Keratinocyte (primary cell): ENCODE measurements at regions not wholly inside any gene's neighbourhood (a gene's known extent, or its start where the extent isn't known, plus 50 kb on each side); places are given as distances from the start of the nearest gene placed in this dataset.

Experiments used
- DNase-seq: peaks from one replicate; pipeline ENCODE4 v3.0.0-alpha.2; 2011; ENCODE audit warnings: low read depth, missing footprints, low spot score
- FAIRE-seq: peaks from 2 replicates; lab custom pipeline; 2011; peaks lifted over from hg19 to GRCh38; lab: Jason Lieb, UNC
- H2AFZ ChIP-seq: 2 replicates; pipeline ENCODE4 v1.6.0; 2012; ENCODE audit warnings: low read length, control low read depth, inconsistent platforms; ENCODE audit not compliant: control insufficient read depth
- H3K27ac ChIP-seq: 2 replicates; pipeline ENCODE4 v1.5.1; 2011; ENCODE audit warnings: low read length; ENCODE audit not compliant: control insufficient read depth, insufficient read depth
- H3K27me3 ChIP-seq: 3 replicates; pipeline ENCODE4 v1.6.0; 2011; ENCODE audit warnings: low read length; ENCODE audit not compliant: control insufficient read depth, insufficient read depth; ENCODE audit errors: extremely low read depth
- H3K36me3 ChIP-seq, 2 experiments: 2 replicates in 1 of 2; 3 replicates in 1 of 2; pipeline ENCODE4 v1.5.1; 2011; ENCODE audit warnings: low read length in 2 of 2, mild to moderate bottlenecking in 1 of 2; ENCODE audit not compliant: control insufficient read depth in 2 of 2, insufficient read depth in 2 of 2; ENCODE audit errors: extremely low read depth in 1 of 2
- H3K4me1 ChIP-seq: 3 replicates; pipeline ENCODE4 v1.5.1; 2011; ENCODE audit warnings: low read length; ENCODE audit not compliant: control insufficient read depth, insufficient read depth; ENCODE audit errors: extremely low read depth
- H3K4me2 ChIP-seq: 3 replicates; pipeline ENCODE4 v1.6.0; 2011; ENCODE audit warnings: low read depth, low read length; ENCODE audit not compliant: control insufficient read depth, insufficient read depth; ENCODE audit errors: extremely low read depth
- H3K4me3 ChIP-seq, 3 experiments: fragments of 200-600 bp in 1 of 3; sonication (generic) in 1 of 3; 2 replicates in 2 of 3; 3 replicates in 1 of 3; pipeline ENCODE4 v1.5.1; 2011 to 2016; ENCODE audit warnings: low read length in 3 of 3, mild to moderate bottlenecking in 3 of 3, control low read depth in 2 of 3, inconsistent platforms in 1 of 3, low read depth in 1 of 3, mixed read lengths in 1 of 3, mixed run types in 1 of 3, moderate library complexity in 1 of 3; ENCODE audit not compliant: control insufficient read depth in 2 of 3, insufficient read depth in 2 of 3; ENCODE audit errors: extremely low read depth in 1 of 3
- H3K79me2 ChIP-seq: 2 replicates; pipeline ENCODE4 v1.6.0; 2012; ENCODE audit warnings: low read length; ENCODE audit not compliant: control insufficient read depth, insufficient read depth
- H3K9ac ChIP-seq: 3 replicates; pipeline ENCODE4 v1.6.0; 2011; ENCODE audit warnings: low read length; ENCODE audit not compliant: control insufficient read depth, insufficient read depth; ENCODE audit errors: extremely low read depth
- H3K9me1 ChIP-seq: 3 replicates; pipeline ENCODE4 v1.6.0; 2011; ENCODE audit warnings: low read length; ENCODE audit not compliant: control insufficient read depth, insufficient read depth; ENCODE audit errors: extremely low read depth
- H3K9me3 ChIP-seq: 2 replicates; pipeline ENCODE4 v1.5.1; 2012; ENCODE audit warnings: low read depth, low read length; ENCODE audit not compliant: control insufficient read depth
- H4K20me1 ChIP-seq: 3 replicates; pipeline ENCODE4 v1.6.0; 2011; ENCODE audit warnings: low read length; ENCODE audit not compliant: control insufficient read depth, insufficient read depth; ENCODE audit errors: extremely low read depth
- EZH2 ChIP-seq: IDR thresholded peaks from one replicate; pipeline ENCODE4 v1.6.1; 2012; ENCODE audit warnings: inconsistent platforms, mild to moderate bottlenecking, low read length, moderate library complexity
- dilution Hi-C: fragments of 300-500 bp; cut with MboI; formaldehyde crosslinking; loops from one replicate; pipeline ENCODE4 v1.7.0; 2020; ENCODE audit warnings: low sequenced_read_pairs; ENCODE audit not compliant: extremely low pct_ligation_motif_present
- TF ChIP-seq, protein P1 (sequence below), 3 experiments: IDR thresholded peaks in 1 of 3; conservative IDR thresholded peaks in 1 of 3; optimal IDR thresholded peaks in 1 of 3; 2 replicates in 2 of 3; 3 replicates in 1 of 3; pipeline versions ENCODE3 to v1.5.1; 2011; ENCODE audit warnings: low read length in 3 of 3, mild to moderate bottlenecking in 3 of 3, moderate library complexity in 2 of 3, control low read depth in 1 of 3, inconsistent platforms in 1 of 3; ENCODE audit not compliant: insufficient read depth in 2 of 3; ENCODE audit errors: extremely low read depth in 1 of 3

DNA sequence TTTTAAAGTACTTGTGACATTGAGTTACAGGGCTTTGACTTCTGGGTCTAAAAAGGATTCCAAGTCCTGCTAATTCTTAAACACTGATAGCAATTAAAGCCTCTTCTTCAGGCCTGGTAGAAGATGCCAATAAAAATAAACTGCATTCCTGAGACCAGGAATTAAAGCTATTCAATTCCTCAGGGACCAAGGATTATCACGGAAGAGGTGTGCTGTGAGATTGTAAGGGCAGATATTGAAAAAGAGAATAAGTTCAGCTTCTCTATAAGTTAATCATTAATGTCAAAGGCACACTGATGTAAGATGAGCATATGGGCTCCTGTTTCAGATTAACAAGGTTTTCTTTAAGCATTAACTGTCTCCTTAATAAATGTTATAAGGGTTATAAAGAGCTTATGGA, 611.3 kb downstream of the SI start:
- no peak for FAIRE-seq
- no peaks in the 10 kb centered on the region for H3K36me3 ChIP-seq

GRCh38 chr3:164465172-164465571, 613.1 kb downstream of the SI start:
- no peak overlapping the region for H3K27ac ChIP-seq
- DNase-seq, result no peak

More for the DNA sequence above, 611.3 kb downstream of the SI start:
- Histone ChIP-seq H3K79me2 (no peaks in the 10 kb centered on the region), H3K4me2 (no peak overlapping the region), H3K27me3 (no peaks in the 10 kb centered on the region), H3K27ac (no peak overlapping the region), H3K4me3 (no peak overlapping the region), H2AFZ (no peak overlapping the region), H3K9me3 (no peaks in the 10 kb centered on the region), H4K20me1 (no peaks in the 10 kb centered on the region), H3K9me1 (no peaks in the 10 kb centered on the region), H3K9ac (no peak overlapping the region), H3K4me1 (no peaks in the 10 kb centered on the region)
- TF ChIP-seq EZH2, result no peak
- TF ChIP-seq, protein P1, sequence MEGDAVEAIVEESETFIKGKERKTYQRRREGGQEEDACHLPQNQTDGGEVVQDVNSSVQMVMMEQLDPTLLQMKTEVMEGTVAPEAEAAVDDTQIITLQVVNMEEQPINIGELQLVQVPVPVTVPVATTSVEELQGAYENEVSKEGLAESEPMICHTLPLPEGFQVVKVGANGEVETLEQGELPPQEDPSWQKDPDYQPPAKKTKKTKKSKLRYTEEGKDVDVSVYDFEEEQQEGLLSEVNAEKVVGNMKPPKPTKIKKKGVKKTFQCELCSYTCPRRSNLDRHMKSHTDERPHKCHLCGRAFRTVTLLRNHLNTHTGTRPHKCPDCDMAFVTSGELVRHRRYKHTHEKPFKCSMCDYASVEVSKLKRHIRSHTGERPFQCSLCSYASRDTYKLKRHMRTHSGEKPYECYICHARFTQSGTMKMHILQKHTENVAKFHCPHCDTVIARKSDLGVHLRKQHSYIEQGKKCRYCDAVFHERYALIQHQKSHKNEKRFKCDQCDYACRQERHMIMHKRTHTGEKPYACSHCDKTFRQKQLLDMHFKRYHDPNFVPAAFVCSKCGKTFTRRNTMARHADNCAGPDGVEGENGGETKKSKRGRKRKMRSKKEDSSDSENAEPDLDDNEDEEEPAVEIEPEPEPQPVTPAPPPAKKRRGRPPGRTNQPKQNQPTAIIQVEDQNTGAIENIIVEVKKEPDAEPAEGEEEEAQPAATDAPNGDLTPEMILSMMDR (optimal IDR thresholded peaks at IDR 0.05 in 1 of 3, IDR thresholded peaks at IDR 0.05 in 1 of 3, conservative IDR thresholded peaks at IDR 0.05 in 1 of 3; ENCODE audit: extremely low read depth in 1 of 3, insufficient read depth in 2 of 3, low read length in 3 of 3), result no peak
- DNase-seq, result no peak
- dilution Hi-C loops, result no loop called here

More at GRCh38 chr3:164465172-164465571, 613.1 kb downstream of the SI start:
- Histone ChIP-seq H3K4me3 (no peak overlapping the region), H3K9me1 (no peaks in the 10 kb centered on the region), H3K4me2 (no peak overlapping the region), H3K4me1 (no peaks in the 10 kb centered on the region), H3K79me2 (no peaks in the 10 kb centered on the region), H3K27me3 (no peaks in the 10 kb centered on the region), H3K9me3 (no peaks in the 10 kb centered on the region), H4K20me1 (no peaks in the 10 kb centered on the region), H2AFZ (no peak overlapping the region), H3K9ac (no peak overlapping the region), H3K36me3 (no peaks in the 10 kb centered on the region)
- TF ChIP-seq EZH2, result no peak
- TF ChIP-seq, protein P1 (optimal IDR thresholded peaks at IDR 0.05 in 1 of 3, IDR thresholded peaks at IDR 0.05 in 1 of 3, conservative IDR thresholded peaks at IDR 0.05 in 1 of 3; ENCODE audit: extremely low read depth in 1 of 3, insufficient read depth in 2 of 3, low read length in 3 of 3), result no peak
- FAIRE-seq, result no peak
- dilution Hi-C loops, result no loop called here
